Lower lobe of right lung (tissue), 2 donors: ENCODE measurements at regions not wholly inside any gene's neighbourhood (a gene's known extent, or its start where the extent isn't known, plus 50 kb on each side); places are given as distances from the start of the nearest gene placed in this dataset.

Source experiments
- ATAC-seq, 2 donors: fragments of 200-7000 bp; cut with Tn5 transposase; one replicate each; pipeline ENCODE4 v1.9.1; 2020 to 2022; ENCODE audit warnings: mild to moderate bottlenecking in 2 of 2, moderate library complexity in 2 of 2
- DNase-seq: peaks from one replicate; pipeline ENCODE4 v3.0.0-alpha.2; 2020
- H3K27ac ChIP-seq: fragments of 200-600 bp; one replicate; pipeline ENCODE4 v1.8.0; 2022
- H3K27me3 ChIP-seq: fragments of 200-600 bp; one replicate; pipeline ENCODE4 v1.8.0; 2022; ENCODE audit warnings: low read depth
- H3K36me3 ChIP-seq: fragments of 200-600 bp; one replicate; pipeline ENCODE4 v1.8.0; 2022; ENCODE audit warnings: mild to moderate bottlenecking
- H3K4me1 ChIP-seq: fragments of 200-600 bp; one replicate; pipeline ENCODE4 v1.8.0; 2022
- H3K4me3 ChIP-seq: fragments of 200-600 bp; one replicate; pipeline ENCODE4 v1.8.0; 2022; ENCODE audit warnings: mild to moderate bottlenecking
- H3K9me3 ChIP-seq: fragments of 200-600 bp; one replicate; pipeline ENCODE4 v1.8.0; 2022
- intact Hi-C: fragments of 100-400 bp; cut with DNase I; formaldehyde crosslinking; loops from one replicate; pipeline ENCODE4 v1.11.0; 2022
- TF ChIP-seq, protein P1 (sequence below): fragments of 200-600 bp; IDR thresholded peaks from one replicate; pipeline ENCODE4 v1.8.0; 2022; ENCODE audit warnings: antibody characterized with exemption, mild to moderate bottlenecking
- donor health status: DM: no; HTN: yes; CAD: no; lungs with severe emphysema.

DNA sequence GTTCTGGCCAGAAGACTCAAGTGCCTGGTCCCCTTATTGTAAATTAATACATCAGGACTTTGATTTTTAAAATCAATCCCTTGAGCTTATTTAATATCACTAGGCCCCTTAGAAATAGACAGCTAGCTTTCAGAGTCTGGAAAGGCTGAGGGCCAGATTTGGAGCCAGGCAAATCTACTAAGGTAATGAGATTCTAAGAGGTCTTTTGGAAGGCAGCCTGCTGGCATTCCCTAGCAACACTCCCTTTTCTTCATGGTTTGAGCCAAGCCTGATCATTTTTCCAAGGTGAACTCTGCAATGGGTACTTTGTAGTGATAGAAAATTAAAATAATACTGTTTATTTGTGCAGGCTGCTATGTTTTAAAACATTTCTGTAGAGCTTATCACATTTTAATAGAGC lies 378.5 kb downstream of the FAT4 start:
- Histone ChIP-seq H3K4me3 (no peak overlapping the region), H3K27ac (no peak overlapping the region), H3K9me3 (no peaks in the 10 kb centered on the region), H3K27me3 (no peaks in the 10 kb centered on the region), H3K36me3 (no peaks in the 10 kb centered on the region), H3K4me1 (no peaks in the 10 kb centered on the region)
- TF ChIP-seq, protein P1, sequence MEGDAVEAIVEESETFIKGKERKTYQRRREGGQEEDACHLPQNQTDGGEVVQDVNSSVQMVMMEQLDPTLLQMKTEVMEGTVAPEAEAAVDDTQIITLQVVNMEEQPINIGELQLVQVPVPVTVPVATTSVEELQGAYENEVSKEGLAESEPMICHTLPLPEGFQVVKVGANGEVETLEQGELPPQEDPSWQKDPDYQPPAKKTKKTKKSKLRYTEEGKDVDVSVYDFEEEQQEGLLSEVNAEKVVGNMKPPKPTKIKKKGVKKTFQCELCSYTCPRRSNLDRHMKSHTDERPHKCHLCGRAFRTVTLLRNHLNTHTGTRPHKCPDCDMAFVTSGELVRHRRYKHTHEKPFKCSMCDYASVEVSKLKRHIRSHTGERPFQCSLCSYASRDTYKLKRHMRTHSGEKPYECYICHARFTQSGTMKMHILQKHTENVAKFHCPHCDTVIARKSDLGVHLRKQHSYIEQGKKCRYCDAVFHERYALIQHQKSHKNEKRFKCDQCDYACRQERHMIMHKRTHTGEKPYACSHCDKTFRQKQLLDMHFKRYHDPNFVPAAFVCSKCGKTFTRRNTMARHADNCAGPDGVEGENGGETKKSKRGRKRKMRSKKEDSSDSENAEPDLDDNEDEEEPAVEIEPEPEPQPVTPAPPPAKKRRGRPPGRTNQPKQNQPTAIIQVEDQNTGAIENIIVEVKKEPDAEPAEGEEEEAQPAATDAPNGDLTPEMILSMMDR, result no peak
- intact Hi-C loops, result no loop called here
- ATAC-seq (no peak), DNase-seq (no peak)

DNA sequence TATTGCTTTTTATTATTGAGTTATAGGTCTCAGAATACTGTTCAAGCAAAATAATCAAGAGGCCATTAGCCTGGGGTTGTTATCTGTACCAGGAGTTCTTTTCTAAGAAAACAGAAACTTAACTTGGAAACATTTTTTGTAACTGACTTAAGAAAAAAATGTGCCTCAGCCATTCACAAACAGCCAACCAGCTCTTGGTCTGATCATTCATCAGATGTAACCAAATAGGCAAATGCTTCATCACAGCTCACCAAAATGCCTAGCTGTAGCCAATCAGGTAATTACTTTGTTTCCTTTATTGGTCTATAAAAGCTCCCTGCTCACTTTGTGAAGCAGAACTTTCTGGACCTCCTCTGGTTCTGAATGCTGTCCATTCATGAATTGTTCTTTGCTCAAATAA lies 387.7 kb downstream of the FAT4 start:
- ATAC-seq, result no peak
- Histone ChIP-seq H3K4me3 (no peak overlapping the region), H3K4me1 (no peaks in the 10 kb centered on the region), H3K27me3 (no peaks in the 10 kb centered on the region), H3K9me3 (no peaks in the 10 kb centered on the region), H3K36me3 (no peaks in the 10 kb centered on the region), H3K27ac (no peak overlapping the region)
- TF ChIP-seq, protein P1, result no peak
- intact Hi-C loops, result no loop called here
- no peak for DNase-seq

DNA sequence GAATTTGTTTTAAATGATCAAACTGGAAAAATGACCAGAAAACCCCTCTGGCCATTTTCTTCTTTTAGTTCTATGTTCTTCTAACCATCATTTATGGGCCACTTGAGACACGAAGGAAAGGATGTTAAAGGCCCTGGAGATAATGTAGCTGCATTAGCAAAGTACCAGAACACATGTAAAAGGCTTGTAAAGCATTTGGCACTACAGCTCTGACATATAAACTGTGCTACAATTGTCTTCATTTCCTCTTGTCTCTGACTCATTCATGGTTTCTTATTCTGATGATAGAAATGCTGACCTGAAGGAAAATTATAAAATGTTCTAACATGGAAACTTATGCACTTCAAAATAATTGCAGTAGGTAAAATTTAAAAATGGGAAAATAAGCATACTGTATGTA lies 388.7 kb downstream of the FAT4 start:
- H3K36me3 ChIP-seq, result no peaks in the 10 kb centered on the region
- H3K4me3 ChIP-seq, result no peak overlapping the region
- H3K27ac ChIP-seq, result no peak overlapping the region
- ATAC-seq (no peak), DNase-seq (no peak)
- TF ChIP-seq, protein P1, result no peak
- intact Hi-C loops, result no loop called here
- H3K4me1 ChIP-seq, result no peaks in the 10 kb centered on the region
- no peaks in the 10 kb centered on the region for H3K9me3 ChIP-seq
- H3K27me3 ChIP-seq, result no peaks in the 10 kb centered on the region

DNA sequence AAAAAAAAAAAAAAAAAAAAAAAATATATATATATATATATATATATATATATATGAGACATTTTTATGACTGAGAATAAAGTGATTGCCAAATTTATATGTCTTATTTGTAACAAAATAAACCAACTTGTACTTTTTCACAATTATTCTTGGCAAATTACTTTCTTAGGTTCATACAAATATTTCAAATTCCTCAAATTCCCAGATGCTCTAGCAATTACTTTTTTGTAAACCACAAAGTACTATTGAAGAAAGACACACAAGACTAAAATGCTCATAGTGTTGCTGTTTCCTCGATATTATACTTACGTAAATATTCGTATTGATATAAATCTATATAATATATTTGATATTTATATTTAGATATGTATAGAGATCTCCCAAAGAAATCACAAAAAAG lies 390.0 kb downstream of the FAT4 start:
- no peaks in the 10 kb centered on the region for H3K9me3 ChIP-seq
- H3K27me3 ChIP-seq, result no peaks in the 10 kb centered on the region
- TF ChIP-seq, protein P1, result no peak
- H3K36me3 ChIP-seq, result no peaks in the 10 kb centered on the region
- no peak for ATAC-seq
- no peaks in the 10 kb centered on the region for H3K4me1 ChIP-seq
- intact Hi-C loops, result no loop called here
- no peak overlapping the region for H3K4me3 ChIP-seq
- no peak for DNase-seq
- no peak overlapping the region for H3K27ac ChIP-seq

DNA sequence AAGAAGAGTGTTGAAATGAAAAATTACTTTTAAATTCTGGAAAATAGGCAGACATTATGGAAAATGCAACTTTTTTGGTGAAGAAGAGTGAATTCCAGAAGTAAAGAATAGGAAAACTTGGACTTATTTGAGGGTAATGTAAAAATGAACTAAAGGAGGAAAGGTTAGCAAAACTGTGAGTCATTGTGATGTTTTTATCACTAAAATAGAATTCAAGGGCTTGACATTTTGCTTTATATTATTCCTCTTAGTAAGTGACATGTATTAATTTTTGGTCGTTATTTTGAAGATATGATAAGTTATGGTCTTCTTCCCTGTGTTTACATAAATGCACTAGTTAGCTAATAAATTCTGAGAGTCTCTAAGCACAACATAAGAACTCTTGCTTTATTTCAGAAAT lies 390.9 kb downstream of the FAT4 start:
- TF ChIP-seq, protein P1, result no peak
- ATAC-seq (no peak), DNase-seq (no peak)
- intact Hi-C loops, result no loop called here
- no peaks in the 10 kb centered on the region for H3K9me3 ChIP-seq
- no peaks in the 10 kb centered on the region for H3K27me3 ChIP-seq
- H3K4me3 ChIP-seq, result no peak overlapping the region
- no peaks in the 10 kb centered on the region for H3K36me3 ChIP-seq
- H3K27ac ChIP-seq, result no peak overlapping the region
- no peaks in the 10 kb centered on the region for H3K4me1 ChIP-seq

DNA sequence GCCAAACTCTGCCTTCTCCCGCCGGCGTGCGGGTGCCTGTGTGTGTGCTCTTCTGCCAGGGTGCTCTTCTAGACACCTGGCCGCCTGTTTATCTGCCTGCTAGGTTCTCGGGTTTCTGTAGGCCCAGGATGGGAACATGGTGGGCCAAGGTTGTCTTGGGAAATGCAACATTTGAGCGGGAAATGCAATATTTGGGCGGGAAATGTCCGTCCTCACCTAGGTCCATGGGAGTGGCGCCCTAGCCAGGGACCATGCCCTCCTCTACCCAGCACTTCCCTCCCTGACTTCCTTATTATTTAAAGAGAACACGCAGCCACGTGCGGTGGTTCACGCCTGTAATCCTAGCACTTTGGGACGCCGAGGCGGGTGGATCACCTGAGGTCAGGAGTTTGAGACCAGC lies 392.6 kb downstream of the FAT4 start:
- TF ChIP-seq, protein P1, result no peak
- Histone ChIP-seq H3K36me3 (no peaks in the 10 kb centered on the region), H3K9me3 (no peaks in the 10 kb centered on the region), H3K27ac (no peak overlapping the region), H3K27me3 (no peaks in the 10 kb centered on the region), H3K4me1 (no peaks in the 10 kb centered on the region), H3K4me3 (no peak overlapping the region)
- DNase-seq (no peak), ATAC-seq (no peak)
- intact Hi-C loops, result no loop called here
